ENCODE measurements at regions not wholly inside any gene's neighbourhood (a gene's known extent, or its start where the extent isn't known, plus 50 kb on each side); places are given as distances from the start of the nearest gene placed in this dataset.

GRCh38 chr13:38042771-38043170 lies 173.2 kb upstream of the TRPC4 start:
- no peak for DNase-seq (ENCODE audit: low spot score in 2 of 2)
- WGBS, 2 donors: 34 to 36% methylated on average over 2 of the region's 2 CpGs
- intact Hi-C loops (cut with DNase I; ENCODE audit: low total_unique reads): no loop called here
- no peak for TF ChIP-seq CTCF (IDR thresholded peaks at IDR 0.05)
- TF ChIP-seq POLR2A (IDR thresholded peaks at IDR 0.05): no peak
- H3K4me3 ChIP-seq (ENCODE audit: low read depth, poor library complexity, severe bottlenecking): no peak overlapping the region

- H3K4me3 ChIP-seq (ENCODE audit: low read depth, poor library complexity, severe bottlenecking): no peak overlapping the region
- WGBS, 2 donors: 24% methylated on average over 2 of the region's 2 CpGs
- DNase-seq (ENCODE audit: low spot score in 2 of 2): no peak
- intact Hi-C loops (cut with DNase I; ENCODE audit: low total_unique reads): no loop called here
- TF ChIP-seq CTCF (IDR thresholded peaks at IDR 0.05) (no peak), POLR2A (IDR thresholded peaks at IDR 0.05) (no peak)
These were observed 154.9 kb upstream of the TRPC4 start for GRCh38 chr13:38024431-38024830.

- DNase-seq (ENCODE audit: low spot score in 2 of 2): no peak
- no peak for TF ChIP-seq CTCF (IDR thresholded peaks at IDR 0.05)
- TF ChIP-seq POLR2A (IDR thresholded peaks at IDR 0.05): no peak
- H3K4me3 ChIP-seq (ENCODE audit: low read depth, poor library complexity, severe bottlenecking): no peak overlapping the region
- WGBS, 2 donors: 50 to 88% methylated on average over 2 of the region's 2 CpGs
- intact Hi-C loops (cut with DNase I; ENCODE audit: low total_unique reads): no loop called here
These were observed 147.7 kb upstream of the TRPC4 start for GRCh38 chr13:38017320-38017719.

- TF ChIP-seq CTCF (IDR thresholded peaks at IDR 0.05) (no peak), POLR2A (IDR thresholded peaks at IDR 0.05) (no peak)
- H3K4me3 ChIP-seq (ENCODE audit: low read depth, poor library complexity, severe bottlenecking): no peak overlapping the region
- DNase-seq (ENCODE audit: low spot score in 2 of 2): no peak
- 90 to 93% methylated on average over 1 of the region's 1 CpG for WGBS, 2 donors
- intact Hi-C loops (cut with DNase I; ENCODE audit: low total_unique reads): no loop called here
These were observed 144.1 kb upstream of the TRPC4 start for GRCh38 chr13:38013676-38014075.

- TF ChIP-seq POLR2A (IDR thresholded peaks at IDR 0.05): no peak
- no peak for TF ChIP-seq CTCF (IDR thresholded peaks at IDR 0.05)
- DNase-seq (ENCODE audit: low spot score in 2 of 2): no peak
- H3K4me3 ChIP-seq (ENCODE audit: low read depth, poor library complexity, severe bottlenecking): no peak overlapping the region
- 86 to 91% methylated on average over 4 of the region's 4 CpGs for WGBS, 2 donors
- intact Hi-C loops (cut with DNase I; ENCODE audit: low total_unique reads): no loop called here
These were observed 142.5 kb upstream of the TRPC4 start for GRCh38 chr13:38012096-38012495.

GRCh38 chr13:38008636-38009035 lies 139.1 kb upstream of the TRPC4 start:
- no peak for DNase-seq (ENCODE audit: low spot score in 2 of 2)
- 29 to 40% methylated on average over 3 of the region's 3 CpGs for whole genome bisulfite sequencing, 2 donors
- intact Hi-C loops (cut with DNase I; ENCODE audit: low total_unique reads): no loop called here
- no peak overlapping the region for H3K4me3 ChIP-seq (ENCODE audit: low read depth, poor library complexity, severe bottlenecking)
- TF ChIP-seq CTCF (IDR thresholded peaks at IDR 0.05): no peak
- TF ChIP-seq POLR2A (IDR thresholded peaks at IDR 0.05): no peak
